Endothelial cell of umbilical vein (primary cell): ENCODE measurements at regions not wholly inside any gene's neighbourhood (a gene's known extent, or its start where the extent isn't known, plus 50 kb on each side); places are given as distances from the start of the nearest gene placed in this dataset.

ENCODE experiments used
- BruUV-seq: library from RNA; stranded (reverse); fragments of 400-500 nt; replicated peaks from 2 replicates; lab custom pipeline; 2021; lab: Mats Ljungman, UMichigan
- CTCF ChIA-PET: fragments of 300-600, 350-600 bp; sonication (Branson Sonifier 250); formaldehyde crosslinking; loops from one replicate; lab custom pipeline; 2021; ENCODE audit warnings: antibody characterized with exemption, inconsistent platforms; lab: Charles Lee
- POLR2A ChIA-PET: fragments of 300-600, 350-600 bp; sonication (Branson Sonifier 250); formaldehyde crosslinking; loops from one replicate; lab custom pipeline; 2021; ENCODE audit warnings: antibody characterized with exemption, inconsistent platforms; lab: Charles Lee
- DNase-seq: peaks from one replicate; pipeline ENCODE4 v3.0.0-alpha.2; 2011; ENCODE audit warnings: low read depth, low spot score
- FAIRE-seq: peaks from 2 replicates; lab custom pipeline; 2011; peaks lifted over from hg19 to GRCh38; lab: Jason Lieb, UNC
- H2AFZ ChIP-seq: 2 replicates; pipeline ENCODE4 v1.6.0; 2012; ENCODE audit warnings: low read depth, low read length, control low read depth, inconsistent platforms
- H3K27ac ChIP-seq: 2 replicates; pipeline ENCODE4 v1.5.1; 2011; ENCODE audit warnings: low read depth, mild to moderate bottlenecking, control low read depth, low read length, moderate library complexity; ENCODE audit not compliant: insufficient read depth
- H3K27me3 ChIP-seq, 2 experiments: 2 replicates each; pipeline versions ENCODE4 v1.6.0 to v1.6.1; 2011; ENCODE audit warnings: low read length in 2 of 2, mixed read lengths in 1 of 2; ENCODE audit not compliant: control insufficient read depth in 2 of 2, insufficient read depth in 2 of 2
- H3K36me3 ChIP-seq, 2 experiments: 2 replicates in 1 of 2; 3 replicates in 1 of 2; pipeline ENCODE4 v1.5.1; 2011; ENCODE audit warnings: low read length in 2 of 2, mild to moderate bottlenecking in 1 of 2, moderate library complexity in 1 of 2; ENCODE audit not compliant: control insufficient read depth in 2 of 2, insufficient read depth in 2 of 2; ENCODE audit errors: extremely low read depth in 1 of 2
- H3K4me1 ChIP-seq: 3 replicates; pipeline ENCODE4 v1.5.1; 2011; ENCODE audit warnings: mild to moderate bottlenecking, low read length; ENCODE audit not compliant: control insufficient read depth, insufficient read depth; ENCODE audit errors: extremely low read depth
- H3K4me2 ChIP-seq: 2 replicates; pipeline ENCODE4 v1.6.1; 2011; ENCODE audit warnings: low read length, control low read depth, mixed read lengths; ENCODE audit not compliant: insufficient read depth
- H3K4me3 ChIP-seq, 3 experiments: fragments of 200-600 bp in 1 of 3; sonication (generic), shearing (Covaris generic) in 1 of 3; replicated peaks in 1 of 3; 2 replicates each; pipeline ENCODE4 v1.5.1; 2011 to 2016; ENCODE audit warnings: control low read depth in 3 of 3, low read length in 3 of 3, mild to moderate bottlenecking in 2 of 3, inconsistent platforms in 1 of 3, low read depth in 1 of 3, moderate library complexity in 1 of 3; ENCODE audit not compliant: insufficient read depth in 1 of 3
- H3K79me2 ChIP-seq: 2 replicates; pipeline ENCODE4 v1.6.0; 2012; ENCODE audit warnings: low read length, inconsistent platforms; ENCODE audit not compliant: control insufficient read depth, insufficient read depth
- H3K9ac ChIP-seq: replicated peaks from 2 replicates; pipeline ENCODE3; 2011; ENCODE audit warnings: low read length, control low read depth; ENCODE audit not compliant: insufficient read depth; ENCODE audit errors: extremely low read depth
- H3K9me1 ChIP-seq: replicated peaks from 3 replicates; pipeline ENCODE4 v1.6.0; 2011; ENCODE audit warnings: mild to moderate bottlenecking, low read length; ENCODE audit not compliant: control insufficient read depth, insufficient read depth; ENCODE audit errors: extremely low read depth
- H3K9me3 ChIP-seq: replicated peaks from 2 replicates; pipeline ENCODE4 v1.5.1; 2012; ENCODE audit warnings: low read length, inconsistent platforms; ENCODE audit not compliant: control insufficient read depth, insufficient read depth
- H4K20me1 ChIP-seq: replicated peaks from 2 replicates; pipeline ENCODE3; 2011; ENCODE audit warnings: mild to moderate bottlenecking, low read length; ENCODE audit not compliant: control insufficient read depth, insufficient read depth; ENCODE audit errors: extremely low read depth
- CTCF ChIP-seq, 2 donors: IDR thresholded peaks; 1 replicate in 1 of 2; 2 replicates in 1 of 2; pipeline ENCODE4 v1.5.1; 2011; ENCODE audit warnings: low read length in 2 of 2, mild to moderate bottlenecking in 2 of 2, moderate library complexity in 2 of 2, control low read depth in 1 of 2, inconsistent platforms in 1 of 2, low read depth in 1 of 2; ENCODE audit not compliant: insufficient read depth in 1 of 2; ENCODE audit errors: extremely low read depth in 1 of 2
- EZH2 ChIP-seq: IDR thresholded peaks from 2 replicates; pipeline ENCODE4 v1.6.1; 2012; ENCODE audit warnings: borderline replicate concordance, low read depth, mild to moderate bottlenecking, moderate library complexity, low read length, inconsistent platforms; ENCODE audit not compliant: severe bottlenecking
- GATA2 ChIP-seq: IDR thresholded peaks from 2 replicates; pipeline ENCODE4 v1.7.0; 2011; ENCODE audit warnings: low read depth, mild to moderate bottlenecking, moderate library complexity, mixed read lengths, low read length; ENCODE audit not compliant: insufficient read length, insufficient read depth
- JUN ChIP-seq: IDR thresholded peaks from 2 replicates; pipeline ENCODE4 v1.6.1; 2011; ENCODE audit warnings: borderline replicate concordance, low read depth; ENCODE audit not compliant: insufficient read length, insufficient read depth
- MAX ChIP-seq: IDR thresholded peaks from 2 replicates; pipeline ENCODE4 v1.6.1; 2011; ENCODE audit not compliant: insufficient read depth, insufficient read length
- MYC ChIP-seq: IDR thresholded peaks from one replicate; pipeline ENCODE4 v1.6.1; 2011; ENCODE audit warnings: mild to moderate bottlenecking, low read depth, low read length
- POLR2A ChIP-seq: IDR thresholded peaks from 2 replicates; pipeline ENCODE4 v1.6.1; 2012; ENCODE audit warnings: low read depth, mild to moderate bottlenecking, control low read depth, low read length
- dilution Hi-C: fragments of 300-500 bp; cut with MboI; formaldehyde crosslinking; loops from one replicate; pipeline ENCODE4 v1.15.0; 2019; ENCODE audit warnings: low sequenced_read_pairs; ENCODE audit not compliant: extremely low pct_ligation_motif_present
- intact Hi-C: fragments of 100-400 bp; cut with micrococcal nuclease; formaldehyde crosslinking; loops from one replicate; pipeline ENCODE4 v1.10.0; 2022

GRCh38 chr12:93994721-93995120, 153.7 kb upstream of the PLXNC1 start:
- no peak for FAIRE-seq
- no peaks in the 10 kb centered on the region for H3K4me1 ChIP-seq
- H3K4me2 ChIP-seq = no peak overlapping the region
- no peaks in the 10 kb centered on the region for H4K20me1 ChIP-seq
- TF ChIP-seq POLR2A (no peak), MAX (no peak), CTCF (IDR thresholded peaks at IDR 0.05; ENCODE audit: extremely low read depth in 1 of 2, insufficient read depth in 1 of 2, low read depth in 1 of 2, low read length in 2 of 2) (no peak), GATA2 (no peak), MYC (no peak), EZH2 (no peak), JUN (no peak)
- no peaks in the 10 kb centered on the region for H3K36me3 ChIP-seq
- dilution Hi-C loops (no loop called here), intact Hi-C loops (no loop called here)
- no peak overlapping the region for H3K4me3 ChIP-seq
- DNase-seq = no peak
- H3K27me3 ChIP-seq = no peaks in the 10 kb centered on the region
- BruUV-seq = no TSS peak
- no peak overlapping the region for H2AFZ ChIP-seq
- H3K9me3 ChIP-seq = no peaks in the 10 kb centered on the region
- ChIA-PET CTCF (interaction anchor here (1.0 to 2.8 kb wide), 5 partner anchors 10 to 107 kb away, joined by 3 to 7 read pairs (median 6); no protein-coding TSS in a partner anchor), POLR2A (interaction anchor here (0.6 kb wide), 1 partner anchor 389 kb away, joined by 3 read pairs; no protein-coding TSS in a partner anchor)
- no peak overlapping the region for H3K9ac ChIP-seq
- no peaks in the 10 kb centered on the region for H3K9me1 ChIP-seq
- H3K27ac ChIP-seq = no peak overlapping the region
- no peaks in the 10 kb centered on the region for H3K79me2 ChIP-seq
